ENCODE measurements at regions not wholly inside any gene's neighbourhood (a gene's known extent, or its start where the extent isn't known, plus 50 kb on each side); places are given as distances from the start of the nearest gene placed in this dataset.
"Not testable (repeated sequence)": the region's sequence is repeated elsewhere in the genome, so short reads cannot be mapped to it uniquely, and the experiment has no call there.

DNA sequence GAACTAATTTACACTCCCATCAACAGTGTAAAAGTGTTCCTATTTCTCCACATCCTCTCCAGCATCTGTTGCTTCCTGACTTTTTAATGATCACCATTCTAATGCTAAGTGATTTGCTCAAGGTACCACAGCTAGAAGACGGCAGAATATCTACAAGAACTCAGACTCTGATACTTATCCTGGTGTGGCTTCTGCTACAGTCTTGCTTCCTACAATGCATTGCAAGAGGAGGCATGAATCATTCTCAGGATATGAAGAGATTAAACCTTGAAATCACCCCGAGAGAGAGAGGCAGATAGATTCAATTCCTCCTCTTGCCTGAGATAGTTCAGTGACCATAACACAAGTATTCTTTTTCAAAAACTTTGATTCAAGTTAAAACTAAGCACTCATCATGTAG, 306.4 kb downstream of the TBC1D4 start:
- no peak for DNase-seq

- not testable (repeated sequence) for DNase-seq
Measured at GRCh38 chr13:75175097-75175496, 306.9 kb downstream of the TBC1D4 start.

GRCh38 chr13:75174481-75174880, 307.5 kb downstream of the TBC1D4 start:
- no peak for DNase-seq

DNA sequence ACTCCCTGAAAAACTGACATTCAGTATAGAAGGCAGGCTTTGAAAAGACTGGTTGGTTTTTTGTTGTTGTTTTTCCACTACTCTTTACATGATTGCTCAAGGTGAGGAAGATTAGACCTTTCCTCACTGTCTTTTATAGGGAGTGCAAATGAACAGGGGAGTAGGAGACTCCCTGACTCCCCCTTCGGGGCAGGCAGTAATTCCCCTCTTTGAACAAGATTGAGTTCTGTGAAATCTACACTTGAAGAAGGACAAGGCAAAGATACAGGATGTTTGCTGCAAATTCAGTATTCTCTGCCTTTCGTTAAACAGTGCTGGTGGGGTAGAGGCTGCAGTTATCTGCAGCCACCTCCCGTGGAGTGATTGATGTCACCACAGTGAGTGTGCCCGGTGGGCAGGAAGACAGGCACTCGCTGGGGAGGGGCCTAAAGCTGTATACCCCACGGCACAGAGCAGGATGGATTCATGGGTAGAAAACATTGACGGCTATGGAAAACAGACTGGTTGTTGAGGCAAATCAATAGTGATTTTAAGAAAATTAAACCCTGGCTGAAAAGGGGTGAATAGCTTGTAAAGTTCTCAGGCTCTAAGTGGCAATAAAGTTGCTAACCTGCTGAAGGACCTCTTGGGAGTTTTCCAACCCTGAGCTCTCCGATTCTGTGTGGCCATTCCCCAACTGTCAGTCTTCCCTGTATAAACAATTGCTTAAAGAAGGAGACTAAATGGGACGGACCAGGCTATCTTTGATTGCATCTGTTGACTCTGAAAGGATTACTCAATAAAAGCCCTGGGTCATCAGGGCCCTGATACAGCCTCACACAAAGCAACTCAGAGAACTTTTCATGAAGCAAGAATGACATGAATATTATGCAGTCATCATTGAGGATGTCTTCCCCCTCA, 308.3 kb downstream of the TBC1D4 start:
- no peak for DNase-seq

- no peak for DNase-seq
Measured at GRCh38 chr13:75170311-75170710, 311.7 kb downstream of the TBC1D4 start.

DNA sequence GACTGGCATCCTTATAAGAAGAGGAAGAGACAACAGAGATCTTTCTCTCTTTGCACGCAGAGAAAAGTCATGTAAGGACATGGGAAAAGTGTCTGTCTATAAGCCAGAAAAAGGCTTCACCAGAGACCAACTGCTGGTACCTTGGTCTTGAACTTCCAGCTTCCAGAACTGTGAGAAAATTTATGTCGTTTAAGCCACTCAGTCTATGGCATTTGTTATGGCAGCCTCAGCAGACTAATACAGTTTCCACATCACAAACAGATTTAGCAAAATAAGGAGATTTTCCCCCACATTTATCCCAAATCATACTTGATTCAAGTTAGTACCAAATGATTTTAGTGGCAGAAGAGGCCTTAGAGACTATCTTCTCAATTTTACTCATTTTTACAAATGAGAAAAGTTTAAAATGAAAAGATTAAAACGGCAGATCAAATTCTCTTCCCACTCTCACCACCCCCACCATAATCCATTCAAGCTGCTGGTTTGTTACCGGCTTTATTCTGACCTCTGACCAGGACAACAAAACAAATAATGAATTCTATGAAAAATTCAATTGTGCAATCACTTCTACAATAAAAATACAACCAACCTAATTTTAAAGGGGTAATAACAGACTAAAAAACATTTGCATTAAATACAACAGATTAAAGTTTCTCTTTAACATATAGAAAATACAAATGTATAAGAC, 316.3 kb downstream of the TBC1D4 start:
- no peak for DNase-seq

DNA sequence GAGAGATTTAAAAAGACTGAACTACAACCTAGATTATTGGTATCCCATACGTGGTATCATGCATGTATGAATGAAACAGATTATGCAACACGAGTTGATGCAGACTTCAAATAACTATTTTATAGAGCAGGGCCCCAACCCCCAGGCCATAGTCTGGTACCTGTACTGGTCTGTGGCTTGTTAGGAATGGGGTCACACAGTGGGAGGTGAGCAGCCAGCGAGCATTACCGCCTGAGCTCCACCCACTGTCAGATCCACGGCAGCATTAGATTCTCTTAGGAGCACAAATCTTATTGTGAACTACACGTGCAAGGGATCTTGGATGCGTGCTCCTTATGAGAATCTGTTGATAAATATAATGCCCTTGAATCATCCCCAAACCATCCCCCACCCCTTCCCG, 320.2 kb downstream of the TBC1D4 start:
- DNase-seq = no peak

DNA sequence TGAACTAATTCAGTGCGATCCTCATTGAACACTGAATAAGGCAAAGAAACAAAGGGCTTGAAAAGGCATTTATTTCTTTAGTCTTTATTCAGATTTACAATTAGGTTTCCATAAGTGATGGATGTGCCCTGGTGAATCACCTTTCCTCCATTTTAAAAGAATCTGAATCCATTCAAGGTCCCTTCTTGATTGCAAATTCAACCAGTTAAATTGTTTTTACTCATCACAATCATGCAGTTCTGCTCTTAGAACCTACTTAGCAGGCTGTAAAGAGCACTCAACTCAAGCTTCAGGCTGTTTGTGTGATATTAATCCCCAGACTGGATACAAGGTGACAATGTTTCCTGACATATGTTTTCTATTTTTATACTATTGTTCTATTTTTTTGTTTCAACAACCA, 321.0 kb downstream of the TBC1D4 start:
- DNase-seq = no peak

DNA sequence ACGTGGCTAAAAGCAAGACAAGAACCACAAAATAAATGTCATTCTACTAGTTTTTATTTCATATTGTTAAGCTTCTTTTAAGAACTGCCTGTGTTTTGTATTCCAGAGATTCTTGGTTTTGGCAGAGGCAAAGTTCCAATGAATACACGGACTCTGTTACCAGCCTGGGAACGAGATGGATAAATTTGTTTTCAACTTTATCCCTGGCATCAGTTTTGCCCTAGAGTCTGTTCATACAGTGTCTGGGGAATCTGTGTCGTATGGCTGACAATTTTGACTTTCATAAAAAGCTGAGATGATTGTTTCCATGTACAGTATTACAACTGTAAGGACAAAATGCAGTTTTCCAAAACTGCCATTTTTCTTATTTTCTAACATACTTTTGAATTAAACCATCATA, 327.6 kb downstream of the TBC1D4 start:
- DNase-seq = no peak

DNA sequence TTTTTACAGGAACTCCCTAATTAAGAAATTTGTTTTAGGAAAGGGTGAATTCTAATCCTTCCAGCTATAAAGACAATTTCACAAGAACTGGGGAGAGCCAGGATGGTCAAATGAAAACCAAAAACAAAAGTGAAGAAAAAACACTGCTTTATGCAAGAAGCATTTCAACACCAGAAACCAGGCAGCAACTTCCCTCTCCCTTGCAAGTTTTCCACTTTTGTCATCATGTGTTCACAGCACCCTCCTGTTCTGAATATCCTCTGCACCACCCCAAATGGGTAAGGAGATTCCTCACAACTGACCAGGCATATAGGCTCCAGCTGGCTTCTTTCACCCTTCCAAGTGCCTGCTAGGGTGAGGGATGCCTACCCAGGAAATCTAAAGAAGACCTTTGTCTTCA, 328.1 kb downstream of the TBC1D4 start:
- no peak for DNase-seq

DNA sequence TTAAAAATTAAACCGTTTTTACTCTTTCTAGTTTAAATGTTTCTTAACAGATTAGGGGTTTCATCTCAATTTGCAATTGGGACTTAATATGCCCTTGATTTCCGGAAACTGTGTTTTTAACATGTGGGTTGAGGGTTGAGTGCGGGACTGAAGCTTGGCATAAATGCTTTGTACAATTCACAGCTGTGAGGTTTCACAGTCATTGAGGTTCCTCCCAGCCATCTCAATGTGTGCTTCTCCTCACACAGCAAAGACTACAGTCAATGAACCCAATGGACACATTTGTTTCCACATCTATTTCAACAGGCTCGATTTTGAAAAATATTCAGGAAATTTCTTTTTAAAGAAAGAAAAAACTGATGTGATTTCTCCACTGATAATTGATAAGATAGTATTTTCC, 328.6 kb downstream of the TBC1D4 start:
- DNase-seq = no peak

- no peak for DNase-seq
Measured at GRCh38 chr13:75151081-75151643, 330.8 kb downstream of the TBC1D4 start.

DNA sequence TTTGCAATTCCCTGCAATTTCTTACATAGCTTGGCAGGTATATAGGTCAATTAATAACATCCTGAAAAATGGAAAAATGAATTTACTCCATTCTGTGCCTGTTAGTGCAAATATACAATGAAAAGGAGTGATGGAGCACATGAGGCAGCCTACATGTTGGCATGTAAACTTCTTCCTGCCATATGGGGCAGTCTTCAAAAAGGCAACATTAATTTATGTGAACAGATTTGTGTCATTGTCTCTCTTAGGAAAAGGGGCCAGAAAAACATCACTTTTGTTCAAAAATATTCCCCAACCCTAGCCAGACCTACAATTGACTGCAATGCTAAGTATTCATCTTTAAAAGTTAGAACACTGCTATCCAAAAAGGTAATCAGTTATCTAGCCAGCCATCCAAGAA, 332.2 kb downstream of the TBC1D4 start:
- no peak for DNase-seq

DNA sequence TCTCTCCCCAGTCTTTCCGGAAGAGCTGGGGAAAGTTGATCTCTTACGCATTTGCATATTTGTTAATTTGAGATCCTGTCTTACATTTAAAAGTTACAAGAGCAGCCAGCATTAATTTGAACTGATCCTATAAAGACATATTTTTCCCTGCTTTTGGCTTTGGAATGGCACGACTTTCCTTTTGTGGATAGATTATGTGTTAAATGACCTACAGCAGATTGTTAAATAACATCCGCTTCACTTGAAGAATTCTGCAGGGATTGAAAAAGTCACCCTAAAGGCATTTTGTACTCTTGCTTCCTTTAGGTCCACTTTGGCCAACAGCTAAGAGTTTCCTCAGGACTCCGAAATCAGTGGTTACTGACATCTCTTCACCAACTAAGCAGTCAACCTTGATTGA, 334.0 kb downstream of the TBC1D4 start:
- no peak for DNase-seq

- no peak for DNase-seq
Measured at GRCh38 chr13:75146436-75146835, 335.5 kb downstream of the TBC1D4 start.

- no peak for DNase-seq
Measured at GRCh38 chr13:75145927-75146326, 336.0 kb downstream of the TBC1D4 start.

DNA sequence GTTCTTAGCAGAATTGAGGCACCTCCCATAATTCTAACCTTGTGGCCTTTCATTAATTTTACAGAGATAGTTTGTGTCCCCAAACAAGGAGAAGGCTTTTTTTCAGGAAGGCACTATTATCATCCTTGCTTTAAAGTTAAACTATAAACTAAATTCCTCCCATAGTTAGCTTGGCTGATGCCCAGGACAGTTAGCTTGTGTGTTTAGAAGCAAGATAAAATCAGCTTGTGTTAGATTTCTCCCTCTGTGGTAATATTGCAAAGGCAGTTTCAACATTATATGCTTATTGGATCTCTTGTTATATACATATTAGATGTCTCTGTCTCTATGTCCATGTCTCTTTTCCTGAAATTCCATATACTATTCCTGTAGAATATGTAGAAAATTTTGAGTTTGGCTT, 342.7 kb downstream of the TBC1D4 start:
- no peak for DNase-seq

GRCh38 chr13:75137911-75138571, 343.9 kb downstream of the TBC1D4 start:
- DNase-seq = no peak

DNA sequence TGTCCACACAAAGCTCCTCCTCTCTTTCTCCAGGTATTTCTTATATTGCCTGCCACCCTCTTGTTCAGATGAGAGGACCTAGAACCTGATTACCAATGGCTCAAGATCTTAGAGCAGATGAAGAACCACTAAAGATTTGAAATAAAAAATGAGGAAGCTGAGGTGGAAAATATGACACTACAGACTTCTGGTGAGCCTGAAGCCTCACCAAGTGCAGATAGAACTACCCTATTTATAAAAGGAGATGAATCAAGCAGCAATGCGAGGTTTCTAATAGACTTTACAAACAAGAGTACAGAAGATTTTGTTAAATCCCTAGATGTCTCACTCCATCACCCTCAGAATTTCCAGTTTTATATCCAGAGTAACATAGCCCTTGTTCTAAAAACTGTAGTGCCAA, 345.8 kb downstream of the TBC1D4 start:
- no peak for DNase-seq

DNA sequence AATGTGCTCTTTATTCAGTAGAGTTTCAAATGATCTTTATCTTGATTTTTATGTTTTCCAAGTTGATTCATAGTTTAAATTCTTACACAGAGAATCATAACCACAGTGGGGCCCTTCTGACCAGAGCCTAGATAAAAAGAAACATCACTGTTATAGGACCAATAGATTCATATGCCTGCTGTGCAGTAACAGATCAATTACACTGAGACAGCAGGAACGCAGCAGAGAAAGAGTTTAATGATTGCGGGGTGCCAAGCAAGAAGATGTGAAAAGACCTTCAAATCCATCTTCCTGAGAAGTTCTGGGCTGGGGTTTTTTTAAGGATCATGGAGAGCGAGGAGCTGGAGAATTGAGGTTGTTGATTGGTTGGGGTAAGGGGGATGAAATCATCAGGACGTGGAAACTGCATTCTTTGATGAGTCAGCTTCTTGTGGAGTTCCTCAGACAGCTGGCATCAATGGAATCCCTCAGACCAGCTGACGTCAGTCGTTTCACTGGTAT, 346.6 kb downstream of the TBC1D4 start:
- no peak for DNase-seq

DNA sequence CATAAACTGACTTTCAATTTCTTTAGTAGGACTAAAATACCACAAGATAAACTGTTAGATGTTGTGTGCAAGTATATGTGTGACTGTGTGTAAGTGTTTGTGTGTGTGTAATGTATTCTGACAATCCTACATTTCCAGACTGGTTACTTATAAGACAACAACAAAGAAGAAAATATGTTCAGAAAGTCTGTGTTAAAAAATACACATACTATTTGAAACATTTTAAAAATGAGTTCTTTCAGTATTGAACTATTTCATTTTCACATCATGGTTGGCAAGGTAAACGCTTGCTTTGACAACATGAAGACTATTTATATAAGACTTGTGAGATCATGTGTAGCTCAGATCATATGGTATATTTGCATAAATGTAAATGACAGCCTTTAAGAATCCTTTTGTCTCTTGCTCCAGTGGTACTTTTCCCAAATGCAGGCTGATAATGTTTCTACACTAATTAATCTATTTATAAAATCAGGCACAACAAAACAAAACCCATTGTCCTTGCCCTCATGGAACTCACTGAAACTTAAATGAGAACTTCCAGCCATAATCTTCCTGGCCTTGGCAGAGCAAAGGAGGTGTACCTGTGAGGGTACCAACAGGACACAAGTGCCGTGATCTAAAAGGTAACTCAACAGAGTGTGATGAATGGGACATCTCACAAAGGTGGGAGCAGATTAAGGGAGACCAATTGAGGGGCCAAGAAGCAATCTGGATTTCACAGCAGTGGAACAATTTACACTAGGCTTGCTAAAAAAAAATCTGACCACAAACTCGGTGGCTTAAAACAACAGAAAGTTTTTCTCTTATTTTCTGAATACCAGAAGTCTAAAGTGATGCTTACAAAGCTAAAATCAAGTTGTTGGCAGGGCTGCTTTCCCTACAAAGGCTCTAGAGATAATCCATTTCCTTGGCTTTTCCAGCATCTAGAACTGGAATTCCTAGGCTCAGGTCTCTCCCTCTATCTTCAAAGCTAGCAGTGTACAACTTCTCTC, 349.0 kb downstream of the TBC1D4 start:
- DNase-seq = no peak

DNA sequence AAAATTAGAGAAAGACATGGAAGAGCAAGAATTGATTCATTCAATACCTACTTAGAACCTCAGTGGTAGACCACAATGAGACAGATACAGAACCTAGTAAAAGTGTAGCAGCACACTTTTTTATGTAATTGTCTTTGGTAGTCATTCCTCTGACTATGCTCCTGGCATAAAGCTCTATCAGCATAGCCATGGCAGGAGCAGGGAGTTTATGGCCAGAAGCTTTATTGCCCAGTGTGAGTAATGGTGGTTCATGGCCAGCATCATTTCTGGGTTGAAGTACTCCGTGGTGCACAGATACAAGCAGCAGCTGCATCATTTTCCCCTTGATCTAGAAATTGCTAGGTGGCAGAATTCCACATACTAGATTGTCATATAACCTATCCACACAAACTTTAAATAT, 352.6 kb downstream of the TBC1D4 start:
- no peak for DNase-seq
